Endothelial cell of hepatic sinusoid (primary cell): ENCODE measurements at regions not wholly inside any gene's neighbourhood (a gene's known extent, or its start where the extent isn't known, plus 50 kb on each side); places are given as distances from the start of the nearest gene placed in this dataset.

Source experiments
- in situ Hi-C: cut with HindIII; loops from 2 replicates; pipeline ENCODE4 v1.10.0; 2017; ENCODE audit warnings: low sequenced_read_pairs

DNA sequence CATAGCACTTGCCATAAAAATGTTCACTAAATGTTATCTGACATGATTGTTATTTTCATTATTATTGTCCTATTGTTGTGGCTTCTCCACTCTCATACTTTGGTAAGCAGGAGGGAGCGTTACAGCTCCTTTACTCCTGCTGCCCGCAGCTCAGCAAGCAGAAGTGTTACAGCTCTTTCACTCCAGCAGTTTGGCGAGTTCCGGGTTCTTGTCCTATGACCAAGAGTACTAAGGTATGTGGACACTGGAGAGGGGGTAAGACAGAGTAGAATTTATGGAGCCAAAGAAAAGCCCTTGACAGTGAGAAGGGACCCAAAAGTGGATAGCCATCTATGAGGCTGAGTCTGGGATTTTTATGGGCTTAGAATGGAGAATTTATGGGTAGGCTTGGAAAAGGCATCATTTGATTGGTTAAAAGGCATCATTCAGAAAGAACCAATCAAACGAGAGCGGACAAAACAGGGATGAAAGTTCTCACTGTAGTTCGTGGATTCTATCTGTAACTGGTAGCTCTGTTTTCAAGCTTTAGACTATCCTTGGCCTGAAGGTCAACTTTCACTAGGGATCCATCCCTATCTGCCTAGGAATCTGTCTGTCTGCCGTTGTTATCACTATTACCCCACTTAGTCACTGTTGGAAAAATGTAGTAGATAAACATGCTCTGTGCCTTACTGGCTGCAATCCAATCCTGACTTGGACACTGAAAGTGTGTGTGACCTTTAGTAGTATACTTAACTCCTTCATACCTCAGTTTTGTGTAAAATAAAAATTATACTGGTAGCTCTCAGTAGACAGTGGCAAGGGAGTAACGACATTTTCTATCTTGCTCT, 545.6 kb upstream of the LCORL start:
- in situ Hi-C loops: no loop called here

GRCh38 chr4:18559492-18559891, 537.9 kb upstream of the LCORL start:
- in situ Hi-C loops: no loop called here

GRCh38 chr4:18556402-18556801, 534.8 kb upstream of the LCORL start:
- in situ Hi-C loops: no loop called here

GRCh38 chr4:18540349-18540748, 518.8 kb upstream of the LCORL start:
- in situ Hi-C loops: no loop called here

DNA sequence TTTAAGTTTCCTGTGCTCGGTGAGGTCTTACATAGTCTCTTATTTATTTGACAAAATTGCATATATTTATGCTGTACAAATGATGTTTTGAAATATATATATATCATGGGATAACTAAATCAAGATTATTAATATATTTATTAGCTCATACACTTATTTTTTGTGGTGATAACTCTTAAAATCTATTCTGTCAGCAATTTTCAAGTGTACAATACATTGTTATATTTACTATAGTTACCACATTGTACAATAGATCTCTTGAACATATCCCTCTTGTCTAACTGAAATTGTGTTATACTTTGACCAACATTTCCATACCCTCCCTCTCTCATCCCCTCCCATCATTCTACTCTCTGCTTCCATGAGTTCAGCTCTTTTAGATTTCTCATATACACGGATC, 516.6 kb upstream of the LCORL start:
- in situ Hi-C loops: no loop called here

DNA sequence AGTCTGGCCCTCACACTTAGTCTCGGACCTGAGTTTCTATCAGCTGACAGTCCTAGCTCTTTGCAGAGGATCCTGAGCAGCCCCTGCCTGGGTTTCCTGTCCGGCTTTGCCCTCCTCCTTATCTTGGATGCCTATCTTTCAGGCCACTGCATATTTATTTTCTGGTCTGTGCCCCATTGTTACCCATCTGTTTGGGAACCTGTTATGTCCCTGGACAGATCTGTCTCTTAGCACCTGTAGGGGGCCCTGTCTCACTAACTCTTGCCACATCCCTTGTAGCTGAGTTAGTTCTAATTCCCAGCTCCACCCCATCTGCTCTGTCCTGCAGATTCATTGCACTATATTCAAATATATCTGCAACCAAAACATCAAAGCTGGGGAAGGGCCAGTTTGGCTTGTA, 514.9 kb upstream of the LCORL start:
- in situ Hi-C loops: no loop called here

DNA sequence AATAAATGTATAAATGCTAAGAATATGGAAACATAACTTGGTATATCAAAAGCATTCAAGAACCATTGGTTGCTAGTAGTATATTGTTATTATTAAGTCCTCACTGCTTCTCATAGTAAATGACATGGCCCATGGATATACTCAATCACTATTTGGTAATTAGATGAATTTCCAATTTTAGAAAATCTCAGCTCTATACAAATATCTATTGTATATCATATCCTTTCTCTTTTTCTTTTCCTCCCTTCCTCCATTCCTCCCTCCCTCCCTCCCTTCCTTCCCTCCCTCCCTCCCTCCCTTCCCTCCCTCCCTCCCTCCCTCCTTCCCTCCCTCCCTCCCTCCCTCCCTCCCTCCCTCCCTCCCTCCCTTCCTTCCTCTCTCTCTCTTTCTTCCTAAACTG, 514.4 kb upstream of the LCORL start:
- in situ Hi-C loops: no loop called here

- in situ Hi-C loops: no loop called here
Measured at GRCh38 chr4:18533262-18533775, 511.8 kb upstream of the LCORL start.

DNA sequence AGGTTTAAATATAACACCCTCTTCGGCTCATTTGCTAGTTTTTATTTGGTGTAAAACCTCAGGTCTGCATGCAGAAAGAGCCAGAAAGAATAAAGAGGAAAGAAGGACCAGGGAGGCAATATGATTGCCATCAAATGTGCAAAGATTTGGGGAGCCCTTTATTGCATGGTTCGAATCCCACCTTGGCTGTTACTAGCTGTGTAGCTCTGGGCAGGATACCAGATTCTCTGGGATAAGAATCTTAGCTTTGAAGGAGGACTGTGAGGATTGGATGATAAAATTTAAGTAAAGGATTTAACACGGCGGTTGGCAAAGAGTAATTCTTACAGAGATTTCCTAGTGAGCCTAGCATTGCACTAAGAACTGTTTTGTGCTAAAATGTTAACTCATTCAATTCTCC, 510.2 kb upstream of the LCORL start:
- in situ Hi-C loops: no loop called here

- in situ Hi-C loops: no loop called here
Measured at GRCh38 chr4:18529482-18529881, 507.9 kb upstream of the LCORL start.

- in situ Hi-C loops: no loop called here
Measured at GRCh38 chr4:18524667-18525066, 503.1 kb upstream of the LCORL start.

- in situ Hi-C loops: loop anchor here (5.0 kb wide), 1 partner anchor 76 kb away; no protein-coding TSS in a partner anchor
Measured at GRCh38 chr4:18518098-18518497, 496.5 kb upstream of the LCORL start.

- in situ Hi-C loops: no loop called here
Measured at GRCh38 chr4:18513861-18514260, 492.3 kb upstream of the LCORL start.

DNA sequence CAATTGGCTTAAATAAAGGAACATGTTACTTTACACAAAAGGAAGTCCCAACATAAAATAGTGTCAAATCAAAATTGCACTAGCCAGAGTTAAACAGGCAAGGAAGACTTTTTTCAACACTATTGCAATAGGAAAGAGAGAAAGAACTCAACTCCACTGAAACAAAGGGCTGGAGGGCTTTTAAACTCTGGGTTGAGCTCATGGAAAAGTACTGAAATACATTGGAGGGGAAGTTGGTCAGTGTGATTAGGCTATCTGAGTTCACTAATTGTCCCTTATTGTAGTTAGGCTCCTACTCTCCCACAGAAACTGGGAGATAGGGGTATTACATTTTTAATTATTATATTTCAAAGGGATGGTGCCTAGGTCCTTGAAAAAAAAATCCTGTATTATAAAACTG, 491.2 kb upstream of the LCORL start:
- in situ Hi-C loops: no loop called here

GRCh38 chr4:18511727-18512126, 490.2 kb upstream of the LCORL start:
- in situ Hi-C loops: no loop called here

GRCh38 chr4:18508786-18509185, 487.2 kb upstream of the LCORL start:
- in situ Hi-C loops: no loop called here

- in situ Hi-C loops: no loop called here
Measured at GRCh38 chr4:18480928-18481327, 459.4 kb upstream of the LCORL start.

DNA sequence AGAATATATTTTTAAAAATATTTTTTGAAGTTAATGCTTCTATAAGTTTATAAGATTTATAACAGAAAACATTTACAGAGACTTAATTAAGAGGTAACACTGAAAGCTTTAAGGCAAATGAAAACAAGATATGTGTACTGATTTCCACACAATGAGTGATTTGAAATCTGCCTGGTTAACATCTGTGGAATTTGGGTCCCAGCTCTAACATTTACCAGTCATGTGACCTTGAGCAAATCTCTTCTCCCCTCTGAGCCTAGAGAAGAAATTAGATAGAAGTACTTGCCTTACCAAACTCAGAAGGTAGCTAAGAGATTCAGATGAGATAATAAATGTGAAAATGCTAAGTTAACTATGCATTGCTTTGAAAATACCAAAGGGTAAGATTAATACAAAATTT, 458.8 kb upstream of the LCORL start:
- in situ Hi-C loops: no loop called here

DNA sequence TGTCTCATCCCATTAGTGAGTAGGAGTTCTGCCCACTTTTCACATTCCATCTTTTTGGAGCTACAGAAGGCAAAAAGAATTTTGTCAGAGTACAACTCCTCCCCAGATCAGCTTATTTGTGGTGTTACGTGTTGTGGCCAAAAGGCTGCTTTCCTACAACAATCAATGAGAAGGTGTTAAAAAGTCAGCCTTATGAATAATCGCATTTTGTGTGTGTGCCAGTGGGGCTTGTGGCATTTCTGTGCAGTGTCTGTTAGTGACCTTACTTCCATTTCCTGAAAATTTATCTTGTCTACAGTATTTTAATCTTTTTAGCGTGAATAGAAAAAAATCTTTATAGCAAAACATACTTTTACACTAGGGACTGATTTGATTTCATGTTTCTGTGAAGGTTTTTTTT, 458.3 kb upstream of the LCORL start:
- in situ Hi-C loops: no loop called here

DNA sequence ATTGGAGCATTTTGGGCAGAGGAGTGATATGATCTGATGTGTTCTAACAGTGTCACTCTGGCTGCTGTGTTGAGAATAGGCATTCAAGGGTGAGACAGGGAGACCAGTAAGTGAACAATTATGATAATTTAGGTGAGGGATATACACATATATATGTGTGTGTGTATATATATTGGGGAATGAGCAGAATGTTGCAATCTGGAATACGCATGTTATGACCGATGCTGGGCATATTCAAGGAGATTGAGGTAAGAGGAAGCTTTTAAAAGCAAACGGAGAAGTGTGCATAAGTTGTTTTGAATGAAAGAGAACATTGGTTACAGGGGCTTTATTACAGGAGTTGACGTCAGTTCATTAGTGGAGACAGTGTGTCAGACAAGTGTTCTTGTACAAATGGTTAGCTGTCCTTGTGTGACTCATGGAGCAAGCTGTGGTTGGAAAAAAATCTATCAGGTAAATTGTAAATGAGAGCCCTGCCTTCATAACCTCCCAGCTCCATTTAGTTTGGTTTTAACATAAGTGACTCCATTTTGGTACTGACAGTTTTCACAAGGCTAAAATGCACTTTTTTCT, 442.5 kb upstream of the LCORL start:
- in situ Hi-C loops: no loop called here

DNA sequence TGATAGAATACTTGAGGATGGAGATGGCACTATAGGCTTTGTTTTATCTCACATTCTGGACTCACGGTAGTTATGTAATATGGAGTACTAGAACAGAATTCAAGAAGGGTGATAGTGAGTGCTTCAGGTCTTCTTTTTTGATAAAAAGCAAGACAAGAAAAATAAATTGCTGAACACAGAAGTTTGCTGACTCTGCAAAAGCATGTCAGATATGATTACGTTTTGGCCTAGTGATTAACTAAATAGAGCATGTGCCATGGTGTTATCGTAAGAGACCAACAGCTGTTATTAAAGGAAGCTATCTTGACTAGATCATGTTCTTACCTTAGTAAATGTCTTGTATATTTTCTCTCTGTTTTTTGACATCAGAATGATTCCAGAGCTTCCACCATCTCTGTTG, 436.9 kb upstream of the LCORL start:
- in situ Hi-C loops: no loop called here

GRCh38 chr4:18454349-18454748, 432.8 kb upstream of the LCORL start:
- in situ Hi-C loops: no loop called here
